ENCODE measurements at regions not wholly inside any gene's neighbourhood (a gene's known extent, or its start where the extent isn't known, plus 50 kb on each side); places are given as distances from the start of the nearest gene placed in this dataset.

GRCh38 chr2:173734797-173735196 is 230.4 kb downstream of the SP3 start:
- no peak for TF ChIP-seq CTCF (IDR thresholded peaks at IDR 0.05)
- TF ChIP-seq POLR2A (IDR thresholded peaks at IDR 0.05) = no peak
